GM12878 (cell line): ENCODE measurements at regions not wholly inside any gene's neighbourhood (a gene's known extent, or its start where the extent isn't known, plus 50 kb on each side); places are given as distances from the start of the nearest gene placed in this dataset.
"Not testable (repeated sequence)": the region's sequence is repeated elsewhere in the genome, so short reads cannot be mapped to it uniquely, and the experiment has no call there.

Experiments used
- ATAC-seq: fragments of 200-7000 bp; cut with Tn5 transposase; 3 replicates; pipeline ENCODE4 v1.9.1; 2020; ENCODE audit warnings: mild to moderate bottlenecking, moderate library complexity
- BruUV-seq: library from RNA; stranded (reverse); fragments of 400-500 nt; replicated peaks from 2 replicates; lab custom pipeline; 2021; lab: Mats Ljungman, UMichigan
- CTCF ChIA-PET: fragments of 300-600 bp; sonication (Branson Sonifier 250); formaldehyde crosslinking; extraction: SDS; loops from one replicate; lab custom pipeline; 2021; ENCODE audit warnings: inconsistent platforms; lab: Yijun Ruan, JAX
- POLR2A ChIA-PET: fragments of 350-600 bp; formaldehyde crosslinking; extraction: SDS; loops from one replicate; lab custom pipeline; 2021; ENCODE audit warnings: inconsistent platforms; lab: Charles Lee
- RAD21 ChIA-PET: fragments of 300-600 bp; sonication (Branson Sonifier 250); formaldehyde crosslinking; loops from one replicate; lab custom pipeline; 2023; ENCODE audit warnings: antibody characterized with exemption; ENCODE audit not compliant: unreplicated experiment; lab: Charles Lee
- SMC1A ChIA-PET: fragments of 300-600 bp; sonication (Branson Sonifier 250); formaldehyde crosslinking; loops from one replicate; lab custom pipeline; 2023; ENCODE audit not compliant: unreplicated experiment, uncharacterized antibody; lab: Charles Lee
- DNase-seq: peaks from one replicate; pipeline ENCODE4 v3.0.0-alpha.2; 2011; ENCODE audit warnings: low read depth, low spot score
- FAIRE-seq: peaks from 3 replicates; lab custom pipeline; 2011; peaks lifted over from hg19 to GRCh38; lab: Jason Lieb, UNC
- H2AFZ ChIP-seq: 2 replicates; pipeline ENCODE4 v1.6.0; 2011; ENCODE audit warnings: low read depth, low read length, control low read depth; ENCODE audit not compliant: control insufficient read depth
- H3K27ac ChIP-seq: 2 replicates; pipeline ENCODE4 v1.5.1; 2011; ENCODE audit warnings: control low read depth; ENCODE audit not compliant: control insufficient read depth, insufficient read depth
- H3K27me3 ChIP-seq, 2 experiments: replicated peaks in 1 of 2; 2 replicates each; pipeline versions ENCODE4 v1.6.0 to v1.6.1; 2011; ENCODE audit warnings: low read length in 1 of 2; ENCODE audit not compliant: control insufficient read depth in 2 of 2, insufficient read depth in 2 of 2
- H3K36me3 ChIP-seq, 2 experiments: 2 replicates each; pipeline ENCODE4 v1.5.1; 2011; ENCODE audit warnings: low read length in 1 of 2; ENCODE audit not compliant: control insufficient read depth in 2 of 2, insufficient read depth in 2 of 2
- H3K4me1 ChIP-seq: 2 replicates; pipeline ENCODE4 v1.6.1; 2011; ENCODE audit warnings: mild to moderate bottlenecking, low read length, moderate library complexity, mixed read lengths; ENCODE audit not compliant: control insufficient read depth, insufficient read depth
- H3K4me2 ChIP-seq: 2 replicates; pipeline ENCODE4 v1.6.0; 2011; ENCODE audit warnings: control low read depth; ENCODE audit not compliant: control insufficient read depth, insufficient read depth
- H3K4me3 ChIP-seq: fragments of 200-600 bp; sonication (generic); 2 replicates; pipeline ENCODE4 v1.5.1; 2016
- H3K79me2 ChIP-seq: 2 replicates; pipeline ENCODE4 v1.6.0; 2011; ENCODE audit warnings: low read length; ENCODE audit not compliant: control insufficient read depth, insufficient read depth
- H3K9ac ChIP-seq: 2 replicates; pipeline ENCODE4 v1.8.0; 2011; ENCODE audit warnings: low read length, control low read depth, mixed read lengths; ENCODE audit not compliant: control insufficient read depth, insufficient read depth
- H3K9me3 ChIP-seq: replicated peaks from 3 replicates; pipeline ENCODE4 v1.5.1; 2011; ENCODE audit warnings: mild to moderate bottlenecking, low read length; ENCODE audit not compliant: control insufficient read depth, insufficient read depth
- H4K20me1 ChIP-seq: 2 replicates; pipeline ENCODE4 v1.6.0; 2011; ENCODE audit not compliant: control insufficient read depth, insufficient read depth
- WGBS: methylation state at CpG from one replicate; pipeline ENCODE4 v1.1.6; 2016; ENCODE audit warnings: low lambda C conversion rate; ENCODE audit not compliant: insufficient replicate concordance, insufficient coverage; ENCODE audit errors: missing lambda C conversion rate; 5-methylcytosine and 5-hydroxymethylcytosine counted together
- in situ Hi-C: fragments of 300-500 bp; cut with MboI; formaldehyde crosslinking; loops from 9 replicates; pipeline ENCODE4 v1.14.3; 2018; ENCODE audit warnings: mixed read lengths
- intact Hi-C: fragments of 100-400 bp; cut with micrococcal nuclease; formaldehyde crosslinking; loops from one replicate; pipeline ENCODE4 v1.14.2; 2022; ENCODE audit not compliant: unreplicated experiment

DNA sequence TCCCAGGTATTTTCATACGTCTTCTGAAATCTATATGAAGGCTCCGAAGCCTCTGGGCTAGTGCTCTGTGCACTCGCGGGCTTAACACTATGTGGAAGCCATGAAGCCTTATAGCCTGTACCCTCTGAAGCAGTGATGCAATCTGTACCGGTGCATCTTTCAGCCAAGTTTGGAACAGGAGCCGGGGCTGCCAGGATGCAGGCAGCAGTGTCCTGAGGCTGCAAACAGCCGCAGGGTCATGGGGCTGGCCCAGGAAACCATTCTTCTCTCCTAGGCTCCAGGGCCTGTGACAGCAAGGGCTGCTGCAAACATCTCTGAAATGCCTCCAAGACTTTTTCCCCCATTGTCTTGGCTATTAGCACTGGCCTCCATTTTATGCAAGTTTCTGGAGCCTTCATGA lies 279.6 kb downstream of the POTED start:
- H3K27me3 ChIP-seq, ATAC-seq, H3K4me3 ChIP-seq, POLR2A ChIA-PET, DNase-seq, in situ Hi-C loops, FAIRE-seq, H3K4me1 ChIP-seq, H2AFZ ChIP-seq, intact Hi-C loops, SMC1A ChIA-PET, H3K36me3 ChIP-seq, H3K9me3 ChIP-seq, H3K9ac ChIP-seq, CTCF ChIA-PET, H4K20me1 ChIP-seq, BruUV-seq, H3K27ac ChIP-seq, H3K4me2 ChIP-seq, RAD21 ChIA-PET, H3K79me2 ChIP-seq: not testable (repeated sequence)
- 22% methylated on average over 7 of the region's 7 CpGs for WGBS

DNA sequence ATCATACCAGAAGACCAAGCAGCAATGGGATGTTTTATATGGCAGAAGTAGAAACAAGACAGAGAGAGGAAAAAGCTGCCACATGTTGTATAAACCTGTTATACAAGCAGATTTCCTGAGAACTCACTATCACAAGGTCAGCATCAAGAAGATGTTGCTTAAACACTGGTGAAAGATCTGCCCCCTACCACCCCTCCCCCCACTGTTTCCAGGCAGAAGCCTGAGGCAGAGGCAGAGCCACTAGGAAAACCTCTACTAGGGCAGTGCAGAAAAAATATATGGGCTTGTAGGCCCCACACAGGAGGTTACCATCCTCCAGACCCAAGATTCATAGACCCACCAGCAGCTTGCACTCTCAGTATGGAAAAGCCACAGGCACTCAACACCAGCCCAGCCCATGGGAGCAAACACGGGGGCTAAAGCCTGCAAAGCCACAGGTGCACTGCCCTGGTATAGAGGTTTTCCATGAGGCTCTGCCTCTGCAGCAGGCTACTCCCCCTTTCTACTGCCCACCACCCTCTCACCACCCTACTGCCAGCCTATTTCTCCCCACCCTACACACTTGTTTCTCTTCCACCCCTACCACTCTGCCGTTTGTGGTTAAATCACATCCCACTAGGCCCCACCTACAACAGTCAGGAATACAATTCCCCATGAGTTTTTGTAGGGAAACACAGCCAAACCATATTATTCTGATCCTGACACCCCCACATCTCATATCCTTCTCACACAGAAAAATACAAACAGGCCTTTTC lies 274.2 kb downstream of the POTED start:
- H2AFZ ChIP-seq, H3K27me3 ChIP-seq, intact Hi-C loops, SMC1A ChIA-PET, FAIRE-seq, H3K27ac ChIP-seq, H3K4me3 ChIP-seq, RAD21 ChIA-PET, BruUV-seq, H3K79me2 ChIP-seq, H4K20me1 ChIP-seq, DNase-seq, ATAC-seq, in situ Hi-C loops, H3K4me1 ChIP-seq, H3K9me3 ChIP-seq, H3K9ac ChIP-seq, H3K4me2 ChIP-seq, POLR2A ChIA-PET, H3K36me3 ChIP-seq: not testable (repeated sequence)
- WGBS: 46% methylated on average over 2 of the region's 2 CpGs
- CTCF ChIA-PET: interaction anchor here (0.6 kb wide), 1 partner anchor 233 kb away, joined by 3 read pairs; no protein-coding TSS in a partner anchor

DNA sequence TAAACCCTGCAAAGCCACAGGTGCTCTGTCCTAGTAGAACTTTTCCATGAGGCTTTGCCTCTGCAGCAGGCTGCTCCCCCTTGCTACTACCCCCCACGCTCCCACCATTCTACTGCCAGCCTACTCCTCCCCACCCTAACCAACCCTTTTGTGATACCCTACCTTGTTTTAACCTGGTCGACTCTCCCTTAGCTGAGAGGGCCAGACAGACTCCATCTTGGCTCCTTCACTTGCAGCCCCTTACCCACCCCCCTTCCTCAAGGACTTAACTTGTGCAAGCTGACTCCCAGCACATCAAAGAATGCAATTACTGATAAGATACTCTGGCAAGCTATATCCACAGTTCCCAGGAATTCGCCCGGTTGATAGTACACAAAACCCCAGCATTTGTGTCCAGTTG lies 267.9 kb downstream of the POTED start:
- CTCF ChIA-PET: not testable (repeated sequence)

DNA sequence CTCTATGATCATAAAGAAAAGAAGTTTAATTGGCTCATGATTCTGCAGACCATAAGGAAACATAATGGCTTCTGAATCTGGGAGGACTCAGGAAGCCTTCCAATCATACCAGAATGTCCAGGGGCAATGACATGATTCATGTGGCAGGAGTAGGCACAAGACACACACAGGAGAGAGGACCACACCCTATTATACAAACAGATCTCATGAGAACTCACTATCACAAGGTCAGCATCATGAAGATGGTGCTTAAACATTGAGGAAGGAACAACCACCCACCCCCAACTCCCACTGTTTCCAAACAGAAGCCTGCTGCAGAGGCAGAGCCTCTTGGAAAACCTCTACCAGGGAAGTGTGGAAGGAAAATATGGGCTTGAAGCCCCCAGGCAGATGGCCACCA lies 267.4 kb downstream of the POTED start:
- H3K4me1 ChIP-seq, H3K4me3 ChIP-seq, FAIRE-seq, SMC1A ChIA-PET, H3K27me3 ChIP-seq, POLR2A ChIA-PET, H4K20me1 ChIP-seq, in situ Hi-C loops, DNase-seq, H3K79me2 ChIP-seq, H2AFZ ChIP-seq, ATAC-seq, H3K27ac ChIP-seq, H3K4me2 ChIP-seq, H3K9ac ChIP-seq, H3K9me3 ChIP-seq, CTCF ChIA-PET, BruUV-seq, H3K36me3 ChIP-seq, RAD21 ChIA-PET, intact Hi-C loops: not testable (repeated sequence)

More for the DNA sequence above, 267.9 kb downstream of the POTED start:
- WGBS: 33% methylated on average over 4 of the region's 4 CpGs
- FAIRE-seq, DNase-seq, POLR2A ChIA-PET, intact Hi-C loops, H3K4me2 ChIP-seq, in situ Hi-C loops, RAD21 ChIA-PET, H3K27ac ChIP-seq, H3K9ac ChIP-seq, H4K20me1 ChIP-seq, H3K4me1 ChIP-seq, H3K27me3 ChIP-seq, H3K4me3 ChIP-seq, H3K9me3 ChIP-seq, H3K36me3 ChIP-seq, ATAC-seq, H3K79me2 ChIP-seq, SMC1A ChIA-PET, H2AFZ ChIP-seq, BruUV-seq: not testable (repeated sequence)
